ENCODE measurements at regions not wholly inside any gene's neighbourhood (a gene's known extent, or its start where the extent isn't known, plus 50 kb on each side); places are given as distances from the start of the nearest gene placed in this dataset.

- Histone ChIP-seq H3K4me3 (ENCODE audit: insufficient read depth, low read depth, low read length) (no peak overlapping the region), H3K36me3 (ENCODE audit: control insufficient read depth, insufficient read depth, low read length) (no peaks in the 10 kb centered on the region), H3K27ac (ENCODE audit: insufficient read depth, low read depth, low read length, poor library complexity, severe bottlenecking) (no peak overlapping the region), H3K27me3 (ENCODE audit: control insufficient read depth, insufficient read depth, low read length, poor library complexity, severe bottlenecking) (no peaks in the 10 kb centered on the region), H3K4me1 (ENCODE audit: control insufficient read depth, insufficient read depth, low read length) (no peaks in the 10 kb centered on the region), H3K9me3 (ENCODE audit: control insufficient read depth, low read length) (no peaks in the 10 kb centered on the region)
Observed at GRCh38 chr12:90246688-90247087, 538.0 kb upstream of the ATP2B1 start.

- Histone ChIP-seq H3K36me3 (ENCODE audit: control insufficient read depth, insufficient read depth, low read length) (no peaks in the 10 kb centered on the region), H3K27me3 (ENCODE audit: control insufficient read depth, insufficient read depth, low read length, poor library complexity, severe bottlenecking) (no peaks in the 10 kb centered on the region), H3K9me3 (ENCODE audit: control insufficient read depth, low read length) (no peaks in the 10 kb centered on the region), H3K4me1 (ENCODE audit: control insufficient read depth, insufficient read depth, low read length) (no peaks in the 10 kb centered on the region), H3K27ac (ENCODE audit: insufficient read depth, low read depth, low read length, poor library complexity, severe bottlenecking) (no peak overlapping the region), H3K4me3 (ENCODE audit: insufficient read depth, low read depth, low read length) (no peak overlapping the region)
- 87 to 99% methylated on average over 2 of the region's 2 CpGs for WGBS, 2 experiments
Observed at GRCh38 chr12:90245391-90245790, 536.8 kb upstream of the ATP2B1 start.

GRCh38 chr12:90244232-90244631, 535.6 kb upstream of the ATP2B1 start:
- H3K4me3 ChIP-seq (ENCODE audit: insufficient read depth, low read depth, low read length): no peak overlapping the region
- H3K27me3 ChIP-seq (ENCODE audit: control insufficient read depth, insufficient read depth, low read length, poor library complexity, severe bottlenecking): no peaks in the 10 kb centered on the region
- no peak overlapping the region for H3K27ac ChIP-seq (ENCODE audit: insufficient read depth, low read depth, low read length, poor library complexity, severe bottlenecking)
- H3K4me1 ChIP-seq (ENCODE audit: control insufficient read depth, insufficient read depth, low read length): no peaks in the 10 kb centered on the region
- no peaks in the 10 kb centered on the region for H3K36me3 ChIP-seq (ENCODE audit: control insufficient read depth, insufficient read depth, low read length)
- 92 to 97% methylated on average over 3 of the region's 3 CpGs for WGBS, 2 experiments
- H3K9me3 ChIP-seq (ENCODE audit: control insufficient read depth, low read length): no peaks in the 10 kb centered on the region

GRCh38 chr12:90243211-90243610, 534.6 kb upstream of the ATP2B1 start:
- no peak overlapping the region for H3K4me3 ChIP-seq (ENCODE audit: insufficient read depth, low read depth, low read length)

GRCh38 chr12:90239732-90240260, 531.2 kb upstream of the ATP2B1 start:
- H3K27me3 ChIP-seq (ENCODE audit: control insufficient read depth, insufficient read depth, low read length, poor library complexity, severe bottlenecking): no peaks in the 10 kb centered on the region
- no peak overlapping the region for H3K4me3 ChIP-seq (ENCODE audit: insufficient read depth, low read depth, low read length)
- no peaks in the 10 kb centered on the region for H3K9me3 ChIP-seq (ENCODE audit: control insufficient read depth, low read length)
- no peaks in the 10 kb centered on the region for H3K4me1 ChIP-seq (ENCODE audit: control insufficient read depth, insufficient read depth, low read length)
- 82 to 100% methylated on average over 1 of the region's 1 CpG for WGBS, 2 experiments
- no peaks in the 10 kb centered on the region for H3K36me3 ChIP-seq (ENCODE audit: control insufficient read depth, insufficient read depth, low read length)
- no peak overlapping the region for H3K27ac ChIP-seq (ENCODE audit: insufficient read depth, low read depth, low read length, poor library complexity, severe bottlenecking)

More at GRCh38 chr12:90243211-90243610, 534.6 kb upstream of the ATP2B1 start:
- Histone ChIP-seq H3K27ac (ENCODE audit: insufficient read depth, low read depth, low read length, poor library complexity, severe bottlenecking) (no peak overlapping the region), H3K36me3 (ENCODE audit: control insufficient read depth, insufficient read depth, low read length) (no peaks in the 10 kb centered on the region), H3K9me3 (ENCODE audit: control insufficient read depth, low read length) (no peaks in the 10 kb centered on the region), H3K4me1 (ENCODE audit: control insufficient read depth, insufficient read depth, low read length) (no peaks in the 10 kb centered on the region), H3K27me3 (ENCODE audit: control insufficient read depth, insufficient read depth, low read length, poor library complexity, severe bottlenecking) (no peaks in the 10 kb centered on the region)
- 94 to 100% methylated on average over 4 of the region's 4 CpGs for WGBS, 2 experiments

GRCh38 chr12:90238663-90239271, 530.1 kb upstream of the ATP2B1 start:
- no peaks in the 10 kb centered on the region for H3K9me3 ChIP-seq (ENCODE audit: control insufficient read depth, low read length)
- H3K27ac ChIP-seq (ENCODE audit: insufficient read depth, low read depth, low read length, poor library complexity, severe bottlenecking): no peak overlapping the region
- no peak overlapping the region for H3K4me3 ChIP-seq (ENCODE audit: insufficient read depth, low read depth, low read length)
- H3K27me3 ChIP-seq (ENCODE audit: control insufficient read depth, insufficient read depth, low read length, poor library complexity, severe bottlenecking): no peaks in the 10 kb centered on the region
- H3K4me1 ChIP-seq (ENCODE audit: control insufficient read depth, insufficient read depth, low read length): no peaks in the 10 kb centered on the region
- WGBS, 2 experiments: 82 to 86% methylated on average over 1 of the region's 2 CpGs
- no peaks in the 10 kb centered on the region for H3K36me3 ChIP-seq (ENCODE audit: control insufficient read depth, insufficient read depth, low read length)

GRCh38 chr12:90237841-90238240, 529.2 kb upstream of the ATP2B1 start:
- no peaks in the 10 kb centered on the region for H3K36me3 ChIP-seq (ENCODE audit: control insufficient read depth, insufficient read depth, low read length)
- H3K9me3 ChIP-seq (ENCODE audit: control insufficient read depth, low read length): no peaks in the 10 kb centered on the region
- no peak overlapping the region for H3K27ac ChIP-seq (ENCODE audit: insufficient read depth, low read depth, low read length, poor library complexity, severe bottlenecking)
- H3K4me3 ChIP-seq (ENCODE audit: insufficient read depth, low read depth, low read length): no peak overlapping the region
- WGBS, 2 experiments: 86 to 91% methylated on average over 3 of the region's 3 CpGs
- H3K27me3 ChIP-seq (ENCODE audit: control insufficient read depth, insufficient read depth, low read length, poor library complexity, severe bottlenecking): no peaks in the 10 kb centered on the region
- no peaks in the 10 kb centered on the region for H3K4me1 ChIP-seq (ENCODE audit: control insufficient read depth, insufficient read depth, low read length)

GRCh38 chr12:90235642-90236041, 527.0 kb upstream of the ATP2B1 start:
- no peak overlapping the region for H3K27ac ChIP-seq (ENCODE audit: insufficient read depth, low read depth, low read length, poor library complexity, severe bottlenecking)
- no peaks in the 10 kb centered on the region for H3K27me3 ChIP-seq (ENCODE audit: control insufficient read depth, insufficient read depth, low read length, poor library complexity, severe bottlenecking)
- H3K9me3 ChIP-seq (ENCODE audit: control insufficient read depth, low read length): no peaks in the 10 kb centered on the region
- no peaks in the 10 kb centered on the region for H3K36me3 ChIP-seq (ENCODE audit: control insufficient read depth, insufficient read depth, low read length)
- 100% methylated on average over 1 of the region's 1 CpG; no CpG with 5 or more reads in 1 of the 2 experiments for WGBS, 2 experiments
- H3K4me3 ChIP-seq (ENCODE audit: insufficient read depth, low read depth, low read length): no peak overlapping the region
- H3K4me1 ChIP-seq (ENCODE audit: control insufficient read depth, insufficient read depth, low read length): no peaks in the 10 kb centered on the region

- 97 to 100% methylated on average over 2 of the region's 2 CpGs for WGBS, 2 experiments
- H3K4me3 ChIP-seq (ENCODE audit: insufficient read depth, low read depth, low read length): no peak overlapping the region
- no peaks in the 10 kb centered on the region for H3K27me3 ChIP-seq (ENCODE audit: control insufficient read depth, insufficient read depth, low read length, poor library complexity, severe bottlenecking)
- H3K36me3 ChIP-seq (ENCODE audit: control insufficient read depth, insufficient read depth, low read length): no peaks in the 10 kb centered on the region
- H3K27ac ChIP-seq (ENCODE audit: insufficient read depth, low read depth, low read length, poor library complexity, severe bottlenecking): no peak overlapping the region
- H3K9me3 ChIP-seq (ENCODE audit: control insufficient read depth, low read length): no peaks in the 10 kb centered on the region
- H3K4me1 ChIP-seq (ENCODE audit: control insufficient read depth, insufficient read depth, low read length): peaks cover 8% of the 10 kb centered on the region
Observed at GRCh38 chr12:90234472-90234871, 525.8 kb upstream of the ATP2B1 start.

GRCh38 chr12:90233168-90234100, 524.8 kb upstream of the ATP2B1 start:
- H3K27ac ChIP-seq (ENCODE audit: insufficient read depth, low read depth, low read length, poor library complexity, severe bottlenecking): no peak overlapping the region
- 94 to 97% methylated on average over 5 to 6 of the region's 6 CpGs for WGBS, 2 experiments
- no peaks in the 10 kb centered on the region for H3K36me3 ChIP-seq (ENCODE audit: control insufficient read depth, insufficient read depth, low read length)
- H3K4me3 ChIP-seq (ENCODE audit: insufficient read depth, low read depth, low read length): no peak overlapping the region
- no peaks in the 10 kb centered on the region for H3K9me3 ChIP-seq (ENCODE audit: control insufficient read depth, low read length)
- H3K4me1 ChIP-seq (ENCODE audit: control insufficient read depth, insufficient read depth, low read length): peaks cover 10% of the 10 kb centered on the region
- H3K27me3 ChIP-seq (ENCODE audit: control insufficient read depth, insufficient read depth, low read length, poor library complexity, severe bottlenecking): no peaks in the 10 kb centered on the region
